A549 (cell line): ENCODE measurements at regions not wholly inside any gene's neighbourhood (a gene's known extent, or its start where the extent isn't known, plus 50 kb on each side); places are given as distances from the start of the nearest gene placed in this dataset.
A peak's percentile ranks its signal among the peaks of the same experiment; 100 is the strongest.

Source experiments
- ATAC-seq, 2 experiments: fragments of 200-7000 bp in 1 of 2; fragments of >200 bp in 1 of 2; cut with Nextera tagmentation in 1 of 2; cut with Tn5 transposase in 1 of 2; 3 replicates each; pipeline versions ENCODE4 v1.8.0 to v1.9.1; 2018 to 2020; ENCODE audit warnings: mild to moderate bottlenecking in 1 of 2, moderate library complexity in 1 of 2
- CTCF ChIA-PET: fragments of 300-600 bp; sonication (Branson Sonifier 250); formaldehyde crosslinking; extraction: SDS; loops from one replicate; lab custom pipeline; 2021; ENCODE audit warnings: antibody characterized with exemption, inconsistent platforms; lab: Yijun Ruan, JAX
- POLR2A ChIA-PET: fragments of 350-600 bp; formaldehyde crosslinking; extraction: SDS; loops from one replicate; lab custom pipeline; 2021; ENCODE audit warnings: antibody characterized with exemption, inconsistent platforms; lab: Yijun Ruan, JAX
- DNase-seq, 2 experiments: peaks; one replicate each; pipeline versions ENCODE4 v3.0.0 to v3.0.0-alpha.2; 2011 to 2016; ENCODE audit warnings: low read depth in 1 of 2, low spot score in 1 of 2
- FAIRE-seq: peaks from 2 replicates; lab custom pipeline; 2011; peaks lifted over from hg19 to GRCh38; lab: Jason Lieb, UNC
- H3K27ac ChIP-seq, 2 experiments: fragments of >200 bp; sonication (Bioruptor Twin); formaldehyde crosslinking; 3 replicates each; pipeline ENCODE4 v1.5.1; 2016 to 2017
- H3K4me1 ChIP-seq: fragments of >200 bp; sonication (Bioruptor Twin); formaldehyde crosslinking; 3 replicates; pipeline ENCODE4 v1.6.1; 2016
- H3K4me2 ChIP-seq: fragments of >200 bp; sonication (Bioruptor Twin); formaldehyde crosslinking; 3 replicates; pipeline ENCODE4 v1.6.1; 2016
- H3K4me3 ChIP-seq: fragments of >200 bp; sonication (Bioruptor Twin); formaldehyde crosslinking; 3 replicates; pipeline ENCODE4 v1.5.1; 2016
- H3K9me3 ChIP-seq: fragments of >200 bp; sonication (Bioruptor Twin); formaldehyde crosslinking; 3 replicates; pipeline ENCODE4 v1.6.1; 2016
- BCL3 ChIP-seq: fragments of >200 bp; sonication (Bioruptor Twin); formaldehyde crosslinking; IDR thresholded peaks from 3 replicates; pipeline ENCODE4 v1.6.1; 2016
- BHLHE40 ChIP-seq: IDR thresholded peaks from 2 replicates; pipeline ENCODE4 v1.6.1; 2012; ENCODE audit warnings: low read depth, low read length, inconsistent platforms
- CBX2 ChIP-seq: fragments of 200-600 bp; sonication (generic); IDR thresholded peaks from 2 replicates; pipeline ENCODE4 v1.6.1; 2016; ENCODE audit warnings: low read depth, mild to moderate bottlenecking, borderline replicate concordance
- CEBPB ChIP-seq, 2 experiments: fragments of >200 bp in 1 of 2; sonication (Bioruptor Twin) in 1 of 2; formaldehyde crosslinking in 1 of 2; IDR thresholded peaks; 2 replicates each; pipeline ENCODE4 v1.6.1; 2012 to 2016
- EHF ChIP-seq: fragments of 250-450 bp; sonication (Bioruptor Pico); IDR thresholded peaks from 2 replicates; pipeline ENCODE4 v1.5.0; 2020; ENCODE audit warnings: mild to moderate bottlenecking
- ESRRA ChIP-seq: fragments of 150-350 bp; IDR thresholded peaks from 2 replicates; pipeline ENCODE4 v1.6.1; 2014; ENCODE audit warnings: mild to moderate bottlenecking, low read length, borderline replicate concordance
- FOSL2 ChIP-seq, 2 experiments: fragments of 450-650 bp in 1 of 2; fragments of >200 bp in 1 of 2; sonication (Bioruptor Twin) in 1 of 2; formaldehyde crosslinking; IDR thresholded peaks; 2 replicates each; pipeline versions ENCODE4 v1.5.0 to v1.6.1; 2016 to 2020; ENCODE audit warnings: mild to moderate bottlenecking in 1 of 2, moderate library complexity in 1 of 2
- GATA3 ChIP-seq: IDR thresholded peaks from 2 replicates; pipeline ENCODE4 v1.6.1; 2012; ENCODE audit warnings: borderline replicate concordance
- JUN ChIP-seq, 2 experiments: fragments of >200 bp; sonication (Bioruptor Twin); formaldehyde crosslinking; IDR thresholded peaks; 2 replicates in 1 of 2; 3 replicates in 1 of 2; pipeline ENCODE4 v1.6.1; 2016 to 2017
- JUNB ChIP-seq: fragments of >200 bp; sonication (Bioruptor Twin); formaldehyde crosslinking; IDR thresholded peaks from 2 replicates; pipeline ENCODE4 v1.6.1; 2016
- KDM5A ChIP-seq: fragments of 200-600 bp; sonication (generic); IDR thresholded peaks from 2 replicates; pipeline ENCODE4 v1.6.1; 2016; ENCODE audit warnings: antibody characterized with exemption, mild to moderate bottlenecking
- PHF8 ChIP-seq: fragments of 200-600 bp; sonication (generic); IDR thresholded peaks from 2 replicates; pipeline ENCODE4 v1.6.1; 2016; ENCODE audit warnings: low read depth, mild to moderate bottlenecking, antibody characterized with exemption, moderate library complexity, borderline replicate concordance
- POLR2A ChIP-seq: IDR thresholded peaks from 2 replicates; pipeline ENCODE4 v1.6.1; 2012; ENCODE audit warnings: mild to moderate bottlenecking, low read length
- POLR2AphosphoS2 ChIP-seq: conservative IDR thresholded peaks from 2 replicates; pipeline ENCODE4 v1.6.1; 2012; ENCODE audit warnings: low read length, improper control_type of control experiment, inconsistent platforms
- RAD21 ChIP-seq, 2 experiments: fragments of >200 bp in 1 of 2; sonication (Bioruptor Twin) in 1 of 2; formaldehyde crosslinking in 1 of 2; IDR thresholded peaks in 1 of 2; conservative IDR thresholded peaks in 1 of 2; 2 replicates in 1 of 2; 3 replicates in 1 of 2; pipeline ENCODE4 v1.6.1; 2012 to 2018; ENCODE audit warnings: inconsistent platforms in 1 of 2
- TFCP2L1 ChIP-seq: fragments of 250-450 bp; sonication (Bioruptor Pico); IDR thresholded peaks from 2 replicates; pipeline ENCODE4 v1.5.0; 2021; ENCODE audit warnings: mild to moderate bottlenecking
- ZC3H11A ChIP-seq: fragments of 450-650 bp; IDR thresholded peaks from 2 replicates; pipeline ENCODE4 v1.6.1; 2014; ENCODE audit warnings: antibody characterized with exemption, mild to moderate bottlenecking
- ZFP36 ChIP-seq: fragments of 450-650 bp; IDR thresholded peaks from 2 replicates; pipeline ENCODE4 v1.6.1; 2014; ENCODE audit warnings: borderline replicate concordance; ENCODE audit not compliant: partially characterized antibody
- ZNF302 ChIP-seq: fragments of 250-450 bp; sonication (Bioruptor Pico); IDR thresholded peaks from 2 replicates; pipeline ENCODE4 v1.9.0; 2021; ENCODE audit warnings: inconsistent platforms, mild to moderate bottlenecking, moderate library complexity
- ZSCAN20 ChIP-seq: fragments of 250-450 bp; sonication (Bioruptor Pico); IDR thresholded peaks from 2 replicates; pipeline ENCODE4 v1.8.0; 2022; ENCODE audit warnings: mild to moderate bottlenecking, moderate library complexity
- WGBS: methylation state at CpG from one replicate; pipeline ENCODE4 v1.1.6; 2017; ENCODE audit errors: missing lambda C conversion rate; 5-methylcytosine and 5-hydroxymethylcytosine counted together
- TF ChIP-seq, protein P1 (sequence below): fragments of >200 bp; sonication (Bioruptor Twin); formaldehyde crosslinking; IDR thresholded peaks from 2 replicates; pipeline ENCODE4 v1.6.1; 2016
- TF ChIP-seq, protein P2 (sequence below): IDR thresholded peaks from 2 replicates; pipeline ENCODE4 v1.6.1; 2012

DNA sequence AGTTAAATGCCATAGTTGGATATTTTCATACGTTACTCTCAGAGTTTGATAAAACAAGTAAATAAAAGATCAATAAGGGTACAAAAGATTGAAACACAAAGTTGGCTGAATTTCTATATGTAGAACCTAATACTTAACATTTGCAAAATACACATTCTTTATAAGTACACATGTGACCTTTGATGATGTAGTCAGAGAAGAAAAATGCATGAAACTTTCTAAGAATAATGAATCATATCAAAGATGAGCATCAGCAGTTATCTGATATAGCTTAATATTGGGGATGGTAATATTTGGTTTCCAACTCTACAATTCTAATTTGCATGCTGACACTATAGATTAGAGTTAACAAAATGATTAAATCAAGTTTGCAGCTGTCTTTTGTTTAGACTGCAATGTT lies 188.0 kb upstream of the TGFBR2 start:
- ChIA-PET CTCF (no interaction called here), POLR2A (no interaction called here)
- H3K9me3 ChIP-seq: no peaks in the 10 kb centered on the region; the same call in 2 of the 3 replicates
- DNase-seq (no peak), FAIRE-seq (no peak), ATAC-seq (no peak)
- WGBS: 85% methylated on average over 1 of the region's 1 CpG
- H3K4me2 ChIP-seq: peak overlapping the region; percentile 19; the same call in 2 of the 3 replicates
- no peak overlapping the region for H3K4me3 ChIP-seq
- TF ChIP-seq ZC3H11A: no peak
- TF ChIP-seq GATA3: peak; percentile 14; the same call in 1 of the 2 replicates
- peaks cover 17% of the 10 kb centered on the region; the same call in 2 of the 3 replicates for H3K4me1 ChIP-seq
- H3K27ac ChIP-seq: no peak overlapping the region

- Histone ChIP-seq H3K9me3 (no peaks in the 10 kb centered on the region), H3K27ac (no peak overlapping the region), H3K4me3 (no peak overlapping the region), H3K4me1 (peaks cover 17% of the 10 kb centered on the region; the same call in 2 of the 3 replicates), H3K4me2 (peak overlapping the region; percentile 1; the same call in 1 of the 3 replicates)
- DNase-seq (no peak), ATAC-seq (no peak), FAIRE-seq (peak; percentile 32)
- ChIA-PET POLR2A (no interaction called here), CTCF (interaction anchor here (0.9 to 1.3 kb wide), 2 partner anchors 272 to 273 kb away, joined by 3 read pairs; no protein-coding TSS in a partner anchor)
- TF ChIP-seq PHF8 (no peak), JUNB (peak; percentile 50; the same call in 1 of the 2 replicates), RAD21 (conservative IDR thresholded peaks at IDR 0.05 in 1 of 2, IDR thresholded peaks at IDR 0.05 in 1 of 2) (no peak), POLR2A (no peak), CEBPB (IDR thresholded peaks at IDR 0.05) (peak; percentile 42 to 51; a peak in 2 of 4 replicates), FOSL2 (IDR thresholded peaks at IDR 0.05) (no peak), FOSL2 (CRISPR knock-in tag; IDR thresholded peaks at IDR 0.05) (peak; percentile 58)
- TF ChIP-seq, protein P1, sequence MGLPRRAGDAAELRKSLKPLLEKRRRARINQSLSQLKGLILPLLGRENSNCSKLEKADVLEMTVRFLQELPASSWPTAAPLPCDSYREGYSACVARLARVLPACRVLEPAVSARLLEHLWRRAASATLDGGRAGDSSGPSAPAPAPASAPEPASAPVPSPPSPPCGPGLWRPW: no peak
- WGBS: 63% methylated on average over 2 of the region's 2 CpGs
Observed at GRCh38 chr3:30421266-30421665, 185.1 kb upstream of the TGFBR2 start.

DNA sequence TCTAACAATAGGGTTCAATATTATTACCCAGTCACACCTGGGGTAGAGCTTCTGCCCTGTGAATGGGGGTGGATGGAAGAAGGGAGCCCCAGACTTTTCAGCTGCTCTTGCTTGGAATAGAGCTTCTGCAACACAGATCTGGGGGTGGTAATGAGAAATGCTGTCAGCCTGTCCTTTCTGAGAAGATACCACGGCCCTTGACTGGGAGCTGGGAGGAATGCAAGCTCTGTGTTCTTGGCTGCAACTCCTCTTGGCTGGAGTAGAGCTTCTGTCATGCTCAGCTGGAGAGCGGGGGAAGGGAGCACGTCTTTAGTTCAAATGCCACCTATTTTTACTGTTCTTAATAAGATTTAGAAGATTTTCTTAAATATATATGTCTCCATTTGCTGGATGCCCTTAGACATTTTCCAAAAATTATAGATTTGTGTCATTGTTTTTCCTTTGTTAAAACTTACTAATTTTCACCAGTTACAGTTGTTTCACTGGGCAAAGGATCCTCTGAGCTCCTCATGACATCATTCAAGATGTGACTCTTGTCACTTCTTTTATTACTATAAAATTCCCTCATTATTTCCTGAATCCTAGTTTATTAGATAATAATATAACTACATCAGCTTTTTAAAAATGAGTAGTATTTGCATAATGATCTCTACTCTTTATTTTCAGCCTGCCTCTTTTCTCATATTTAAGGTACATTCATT lies 180.0 kb upstream of the TGFBR2 start:
- DNase-seq: no peak
- CTCF ChIA-PET: interaction anchor here (0.6 to 1.3 kb wide), 3 partner anchors 230 to 266 kb away, joined by 3 to 4 read pairs (median 3); no protein-coding TSS in a partner anchor
- 37% methylated on average over 3 of the region's 3 CpGs for WGBS

More for the DNA sequence above, 180.0 kb upstream of the TGFBR2 start:
- FAIRE-seq: no peak
- H3K9me3 ChIP-seq: no peaks in the 10 kb centered on the region
- H3K4me2 ChIP-seq: no peak overlapping the region
- TF ChIP-seq POLR2A (no peak), ESRRA (no peak), ZSCAN20 (CRISPR knock-in tag) (no peak), FOSL2 (IDR thresholded peaks at IDR 0.05) (no peak), FOSL2 (CRISPR knock-in tag; IDR thresholded peaks at IDR 0.05) (no peak), TFCP2L1 (CRISPR knock-in tag) (no peak), POLR2AphosphoS2 (no peak), JUN (IDR thresholded peaks at IDR 0.05) (no peak), BHLHE40 (no peak), EHF (CRISPR knock-in tag) (no peak), ZC3H11A (no peak), ZNF302 (CRISPR knock-in tag) (no peak), BCL3 (no peak), KDM5A (no peak), ZFP36 (no peak), CBX2 (no peak)
- TF ChIP-seq, protein P2, sequence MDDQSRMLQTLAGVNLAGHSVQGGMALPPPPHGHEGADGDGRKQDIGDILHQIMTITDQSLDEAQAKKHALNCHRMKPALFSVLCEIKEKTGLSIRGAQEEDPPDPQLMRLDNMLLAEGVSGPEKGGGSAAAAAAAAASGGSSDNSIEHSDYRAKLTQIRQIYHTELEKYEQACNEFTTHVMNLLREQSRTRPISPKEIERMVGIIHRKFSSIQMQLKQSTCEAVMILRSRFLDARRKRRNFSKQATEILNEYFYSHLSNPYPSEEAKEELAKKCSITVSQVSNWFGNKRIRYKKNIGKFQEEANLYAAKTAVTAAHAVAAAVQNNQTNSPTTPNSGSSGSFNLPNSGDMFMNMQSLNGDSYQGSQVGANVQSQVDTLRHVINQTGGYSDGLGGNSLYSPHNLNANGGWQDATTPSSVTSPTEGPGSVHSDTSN: no peak
- H3K4me3 ChIP-seq: no peak overlapping the region
- H3K4me1 ChIP-seq: peaks cover 2% of the 10 kb centered on the region; the same call in 1 of the 3 replicates
- POLR2A ChIA-PET: no interaction called here
- peak overlapping the region in 1 of 2 experiments; percentile 65; a peak in 1 of 6 replicates for H3K27ac ChIP-seq
- ATAC-seq: no peak
